Body of pancreas (tissue), 4 donors: ENCODE measurements at regions not wholly inside any gene's neighbourhood (a gene's known extent, or its start where the extent isn't known, plus 50 kb on each side); places are given as distances from the start of the nearest gene placed in this dataset.

ENCODE experiments used
- CTCF ChIP-seq, 7 experiments: fragments of 450-650 bp in 4 of 7; fragments of 200-600 bp in 3 of 7; sonication (generic) in 3 of 7; IDR thresholded peaks; one replicate each; pipeline ENCODE4 v1.5.1; 2016 to 2019; ENCODE audit warnings: antibody characterized with exemption in 7 of 7
- POLR2A ChIP-seq, 3 donors: fragments of 450-650 bp; IDR thresholded peaks; one replicate each; pipeline ENCODE4 v1.6.1; 2016; ENCODE audit warnings: antibody characterized with exemption in 3 of 3, mild to moderate bottlenecking in 2 of 3

GRCh38 chr2:53167227-53167626, 600.4 kb upstream of the CHAC2 start:
- TF ChIP-seq CTCF (IDR thresholded peaks at IDR 0.05) = no peak
- TF ChIP-seq POLR2A (IDR thresholded peaks at IDR 0.05) = no peak
